ENCODE measurements at regions not wholly inside any gene's neighbourhood (a gene's known extent, or its start where the extent isn't known, plus 50 kb on each side); places are given as distances from the start of the nearest gene placed in this dataset.

DNA sequence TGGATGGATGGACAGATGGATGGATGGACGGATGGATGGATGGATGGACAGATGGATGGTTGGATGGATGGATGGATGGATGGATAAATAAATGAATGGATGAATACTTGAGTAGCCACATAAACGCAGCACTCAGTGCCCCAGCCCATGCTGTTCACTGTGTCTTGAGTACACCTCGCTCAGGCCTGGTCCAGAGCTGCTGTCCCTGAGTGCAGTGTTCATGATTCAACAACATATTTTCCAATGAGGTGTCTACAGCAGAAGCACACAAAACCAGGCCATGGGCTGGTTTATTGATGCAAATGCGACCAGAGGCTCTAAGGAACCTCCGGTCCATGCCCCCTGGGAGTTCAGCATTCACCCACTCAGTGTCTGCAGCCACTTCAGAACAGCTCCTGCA is 584.3 kb downstream of the BRD1 start:
- H3K27ac ChIP-seq: no peak overlapping the region
- TF ChIP-seq, protein P1, sequence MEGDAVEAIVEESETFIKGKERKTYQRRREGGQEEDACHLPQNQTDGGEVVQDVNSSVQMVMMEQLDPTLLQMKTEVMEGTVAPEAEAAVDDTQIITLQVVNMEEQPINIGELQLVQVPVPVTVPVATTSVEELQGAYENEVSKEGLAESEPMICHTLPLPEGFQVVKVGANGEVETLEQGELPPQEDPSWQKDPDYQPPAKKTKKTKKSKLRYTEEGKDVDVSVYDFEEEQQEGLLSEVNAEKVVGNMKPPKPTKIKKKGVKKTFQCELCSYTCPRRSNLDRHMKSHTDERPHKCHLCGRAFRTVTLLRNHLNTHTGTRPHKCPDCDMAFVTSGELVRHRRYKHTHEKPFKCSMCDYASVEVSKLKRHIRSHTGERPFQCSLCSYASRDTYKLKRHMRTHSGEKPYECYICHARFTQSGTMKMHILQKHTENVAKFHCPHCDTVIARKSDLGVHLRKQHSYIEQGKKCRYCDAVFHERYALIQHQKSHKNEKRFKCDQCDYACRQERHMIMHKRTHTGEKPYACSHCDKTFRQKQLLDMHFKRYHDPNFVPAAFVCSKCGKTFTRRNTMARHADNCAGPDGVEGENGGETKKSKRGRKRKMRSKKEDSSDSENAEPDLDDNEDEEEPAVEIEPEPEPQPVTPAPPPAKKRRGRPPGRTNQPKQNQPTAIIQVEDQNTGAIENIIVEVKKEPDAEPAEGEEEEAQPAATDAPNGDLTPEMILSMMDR (IDR thresholded peaks at IDR 0.05): no peak
- TF ChIP-seq ZFX (IDR thresholded peaks at IDR 0.05; ENCODE audit: borderline replicate concordance): no peak

DNA sequence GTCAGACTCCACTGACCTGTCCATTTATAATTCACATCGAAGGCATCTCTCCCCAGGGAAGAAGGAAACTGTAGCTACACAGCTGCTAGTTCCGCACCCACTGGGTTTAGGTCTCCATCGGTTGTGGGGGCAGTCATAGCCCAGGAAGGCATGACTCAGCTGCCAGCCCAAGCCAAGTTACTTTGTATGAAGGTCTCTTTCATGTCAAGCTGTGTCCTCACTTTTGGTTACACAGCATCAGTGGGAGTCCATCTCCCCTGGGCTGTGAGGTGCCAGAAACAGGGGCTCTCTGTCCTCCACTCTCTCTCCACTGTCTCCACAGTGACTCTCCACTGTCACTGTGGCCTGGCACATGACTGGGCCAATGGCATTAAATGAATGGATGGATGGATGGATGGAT is 585.2 kb downstream of the BRD1 start:
- no peak overlapping the region for H3K27ac ChIP-seq
- TF ChIP-seq, protein P1 (IDR thresholded peaks at IDR 0.05): no peak
- no peak for TF ChIP-seq ZFX (IDR thresholded peaks at IDR 0.05; ENCODE audit: borderline replicate concordance)

DNA sequence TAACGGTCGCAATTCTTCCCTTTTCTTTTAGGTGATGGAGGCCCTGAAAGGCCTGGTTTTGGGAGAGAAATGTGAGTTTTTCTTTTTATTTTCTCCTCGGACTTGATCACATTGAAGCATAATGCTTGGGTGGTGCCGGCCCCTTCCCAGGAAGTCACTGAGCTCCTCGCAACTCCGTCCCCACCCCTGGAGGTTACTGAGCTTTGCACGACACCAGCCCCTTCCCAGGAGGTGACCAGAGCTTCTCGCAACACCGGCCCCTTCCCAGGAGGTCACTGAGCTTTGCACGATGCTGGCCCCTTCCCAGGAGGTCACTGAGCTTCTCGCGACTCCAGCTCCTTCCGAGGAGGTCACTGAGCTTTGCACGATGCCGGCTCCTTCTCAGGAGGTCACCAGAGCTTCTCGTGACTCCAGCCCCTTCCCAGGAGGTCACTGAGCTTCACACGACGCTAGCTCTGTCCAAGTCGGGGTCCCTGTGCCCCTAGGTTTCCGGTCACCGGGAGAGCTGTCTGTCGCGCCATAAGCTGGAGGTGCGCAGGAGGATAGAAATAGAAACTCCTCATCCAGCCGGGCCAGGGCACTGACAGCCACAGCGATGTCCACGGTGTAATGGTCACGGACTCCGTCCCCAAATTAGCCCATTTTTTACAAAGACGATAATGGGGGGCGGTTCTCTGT is 586.4 kb downstream of the BRD1 start:
- no peak overlapping the region for H3K27ac ChIP-seq
- TF ChIP-seq, protein P1 (IDR thresholded peaks at IDR 0.05): no peak

DNA sequence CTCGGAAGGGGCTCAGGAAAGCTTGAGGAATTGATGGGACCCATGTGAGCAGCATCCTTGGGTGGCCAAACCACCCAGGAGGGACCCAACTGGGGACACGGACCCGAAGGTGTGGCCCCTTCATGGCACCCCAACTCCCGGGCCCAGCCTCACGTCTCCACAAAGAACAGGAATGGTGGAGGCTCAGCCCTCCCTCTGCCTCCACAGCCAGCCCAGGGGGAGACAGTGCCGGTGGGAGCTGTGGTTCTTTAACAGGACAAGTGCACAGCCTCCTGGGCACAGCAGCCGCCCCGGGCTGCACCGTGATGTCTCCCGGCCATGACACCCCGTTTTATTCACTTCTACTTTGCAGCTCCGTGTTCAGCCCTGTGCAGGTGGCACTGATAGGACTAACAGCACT is 587.2 kb downstream of the BRD1 start:
- no peak overlapping the region for H3K27ac ChIP-seq
- no peak for TF ChIP-seq ZFX (IDR thresholded peaks at IDR 0.05; ENCODE audit: borderline replicate concordance)
- TF ChIP-seq, protein P1 (IDR thresholded peaks at IDR 0.05): no peak

DNA sequence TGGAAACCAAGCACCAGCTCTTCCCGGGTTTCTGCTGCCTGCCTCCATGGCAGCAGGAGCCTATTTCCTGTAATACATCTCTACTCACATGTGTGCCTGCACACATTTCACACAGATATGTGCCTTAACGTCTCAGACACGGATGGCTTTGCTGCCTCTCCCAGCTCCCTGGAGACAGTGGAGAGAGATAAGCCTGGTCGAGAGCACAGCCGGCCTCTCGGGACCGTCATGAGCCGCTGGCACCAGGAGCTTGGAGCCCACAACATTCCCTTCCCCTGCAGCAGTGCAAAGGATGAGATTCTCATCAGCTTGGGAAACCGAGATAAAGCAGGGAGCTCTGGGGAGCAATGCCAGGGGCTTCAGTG is 587.7 kb downstream of the BRD1 start:
- no peak overlapping the region for H3K27ac ChIP-seq
- TF ChIP-seq, protein P1 (IDR thresholded peaks at IDR 0.05): no peak
- TF ChIP-seq ZFX (IDR thresholded peaks at IDR 0.05; ENCODE audit: borderline replicate concordance): no peak

DNA sequence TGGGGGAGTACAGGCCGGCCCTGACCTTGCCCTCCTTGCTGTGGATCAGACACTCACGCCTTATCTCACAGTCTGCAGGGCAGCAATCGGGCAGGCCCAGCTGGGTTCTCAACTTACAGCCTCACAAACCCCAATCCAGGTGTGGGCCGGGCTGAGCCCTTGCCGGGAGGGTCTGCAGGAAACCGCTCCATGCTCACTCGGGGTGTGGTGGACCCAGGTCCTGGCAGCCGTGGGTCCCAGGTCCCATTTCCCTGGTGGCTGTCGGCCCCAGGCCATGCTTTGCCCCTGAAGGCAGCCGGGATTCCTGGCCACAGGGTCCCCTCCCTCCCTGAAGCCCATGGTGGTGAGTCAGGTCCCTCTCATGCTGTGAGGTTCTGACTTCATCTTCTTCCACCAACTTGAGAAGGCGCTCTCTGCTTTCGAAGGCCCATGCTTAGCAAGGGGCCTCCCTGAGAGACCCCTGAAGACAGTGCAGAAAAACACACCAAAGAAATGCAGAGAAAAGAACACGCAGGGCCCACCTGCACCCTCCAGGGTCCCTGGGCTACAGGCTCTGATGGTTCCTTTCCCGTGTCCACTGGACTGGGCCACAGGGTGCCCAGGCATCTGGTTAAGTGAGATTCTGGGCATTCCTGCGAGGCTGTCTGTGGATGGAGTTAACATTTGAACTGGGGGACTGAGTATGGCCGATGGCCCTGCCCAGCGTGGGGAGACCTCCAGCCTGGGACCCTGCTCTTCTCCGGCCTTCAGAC is 588.2 kb downstream of the BRD1 start:
- H3K27ac ChIP-seq: no peak overlapping the region
- no peak for TF ChIP-seq ZFX (IDR thresholded peaks at IDR 0.05; ENCODE audit: borderline replicate concordance)
- TF ChIP-seq, protein P1 (IDR thresholded peaks at IDR 0.05): no peak
